Retinal pigment epithelial cell (primary cell): ENCODE measurements at regions not wholly inside any gene's neighbourhood (a gene's known extent, or its start where the extent isn't known, plus 50 kb on each side); places are given as distances from the start of the nearest gene placed in this dataset.
"Not testable (repeated sequence)": the region's sequence is repeated elsewhere in the genome, so short reads cannot be mapped to it uniquely, and the experiment has no call there.

Experiments
- DNase-seq: peaks from one replicate; pipeline ENCODE4 v3.0.0-alpha.2; 2010; ENCODE audit warnings: low read depth
- H3K4me3 ChIP-seq: 2 replicates; pipeline ENCODE4 v1.5.1; 2011; ENCODE audit warnings: mild to moderate bottlenecking, low read length, control low read depth, moderate library complexity
- CTCF ChIP-seq: conservative IDR thresholded peaks from 2 replicates; pipeline ENCODE4 v1.5.1; 2011; ENCODE audit warnings: low read depth, low read length, control low read depth, inconsistent platforms

DNA sequence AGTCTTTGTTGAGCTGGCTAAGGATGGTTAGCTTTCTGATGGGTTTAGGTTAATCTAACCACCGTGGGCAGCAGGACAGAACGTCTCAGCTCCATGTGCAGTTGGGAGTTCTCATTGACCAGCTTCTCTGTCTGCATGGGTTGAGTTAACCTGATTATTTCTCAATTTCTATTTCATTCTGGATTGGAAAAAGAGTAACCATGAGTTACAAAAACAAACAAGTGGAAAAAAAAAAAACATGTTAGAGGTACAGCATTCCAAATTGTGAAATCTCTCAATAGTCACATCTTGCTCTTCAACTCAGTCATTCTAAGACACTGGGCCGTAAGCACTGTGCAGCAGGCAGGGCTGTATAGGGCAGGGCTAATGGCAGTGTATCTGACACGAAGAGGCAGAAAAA, 343.7 kb upstream of the KLF4 start:
- DNase-seq: no peak
- TF ChIP-seq CTCF: no peak
- H3K4me3 ChIP-seq: no peak overlapping the region

- TF ChIP-seq CTCF: no peak
- no peak overlapping the region for H3K4me3 ChIP-seq
- no peak for DNase-seq
Observed at GRCh38 chr9:107832871-107833270, 343.3 kb upstream of the KLF4 start.

DNA sequence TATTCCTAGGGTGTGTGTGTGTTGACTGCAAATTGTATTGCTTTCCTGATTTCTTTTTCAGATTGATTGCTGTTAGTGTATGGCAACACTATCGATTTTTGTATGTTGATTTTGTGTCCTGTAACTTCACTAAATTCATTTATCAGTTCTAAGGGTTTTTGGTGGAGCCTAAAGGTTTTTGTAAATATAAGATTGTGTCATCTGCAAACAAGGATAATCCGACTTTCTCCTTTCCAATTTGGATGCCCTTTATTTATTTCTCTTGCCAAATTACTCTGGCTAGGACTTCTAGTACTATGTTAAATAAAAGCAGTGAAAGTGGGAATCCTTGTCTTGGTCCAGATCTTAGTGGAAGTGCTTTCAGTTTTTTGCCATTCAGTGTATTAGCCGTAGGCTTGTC, 340.9 kb upstream of the KLF4 start:
- H3K4me3 ChIP-seq: no peak overlapping the region
- no peak for TF ChIP-seq CTCF
- DNase-seq: no peak

GRCh38 chr9:107827884-107828283, 338.3 kb upstream of the KLF4 start:
- no peak for DNase-seq
- H3K4me3 ChIP-seq: no peak overlapping the region
- no peak for TF ChIP-seq CTCF

GRCh38 chr9:107827304-107827703, 337.7 kb upstream of the KLF4 start:
- no peak overlapping the region for H3K4me3 ChIP-seq
- no peak for DNase-seq
- TF ChIP-seq CTCF: no peak

DNA sequence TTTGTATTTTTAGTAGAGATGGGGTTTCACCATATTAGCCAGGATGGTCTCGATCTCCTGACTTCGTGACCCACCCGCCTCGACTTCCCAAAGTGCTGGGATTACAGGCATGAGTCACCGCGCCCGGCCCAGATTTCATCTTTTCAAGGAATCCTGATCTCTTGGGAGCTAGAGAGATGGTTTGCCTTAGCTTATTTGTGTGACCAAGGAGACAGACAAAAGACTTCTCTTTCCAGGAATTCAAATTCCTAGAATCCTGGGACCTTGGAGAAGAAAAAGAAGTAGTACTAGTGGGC, 337.1 kb upstream of the KLF4 start:
- not testable (repeated sequence) for DNase-seq

DNA sequence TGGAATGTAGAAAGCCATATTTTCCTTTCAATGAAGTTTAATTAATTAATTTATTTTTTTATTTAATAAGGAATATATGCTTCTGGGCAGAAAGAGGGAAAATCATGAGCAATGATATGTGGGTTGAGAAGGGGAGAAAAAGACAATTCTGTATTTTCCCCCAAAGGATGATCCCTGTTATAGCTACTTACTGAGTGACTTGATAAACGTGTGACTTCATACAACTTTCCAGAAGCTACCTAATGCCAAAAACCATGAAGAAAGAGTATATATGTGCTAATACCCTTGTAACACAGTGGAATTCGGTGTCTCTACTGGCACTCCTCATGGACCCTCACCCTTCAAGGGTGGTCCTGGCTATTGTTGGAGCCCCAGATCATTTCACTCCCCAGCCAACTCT, 335.0 kb upstream of the KLF4 start:
- no peak overlapping the region for H3K4me3 ChIP-seq
- no peak for DNase-seq
- TF ChIP-seq CTCF: no peak

More for the DNA sequence above, 337.1 kb upstream of the KLF4 start:
- not testable (repeated sequence) for H3K4me3 ChIP-seq
